DMS53 treated with DMSO at 0.1 percent for 48 hours (cell line): ENCODE measurements at regions not wholly inside any gene's neighbourhood (a gene's known extent, or its start where the extent isn't known, plus 50 kb on each side); places are given as distances from the start of the nearest gene placed in this dataset.

Experiments used
- DNase-seq: peaks from one replicate; lab custom pipeline; 2025; ENCODE audit not compliant: unreplicated experiment; lab: John Stamatoyannopoulos, UW

DNA sequence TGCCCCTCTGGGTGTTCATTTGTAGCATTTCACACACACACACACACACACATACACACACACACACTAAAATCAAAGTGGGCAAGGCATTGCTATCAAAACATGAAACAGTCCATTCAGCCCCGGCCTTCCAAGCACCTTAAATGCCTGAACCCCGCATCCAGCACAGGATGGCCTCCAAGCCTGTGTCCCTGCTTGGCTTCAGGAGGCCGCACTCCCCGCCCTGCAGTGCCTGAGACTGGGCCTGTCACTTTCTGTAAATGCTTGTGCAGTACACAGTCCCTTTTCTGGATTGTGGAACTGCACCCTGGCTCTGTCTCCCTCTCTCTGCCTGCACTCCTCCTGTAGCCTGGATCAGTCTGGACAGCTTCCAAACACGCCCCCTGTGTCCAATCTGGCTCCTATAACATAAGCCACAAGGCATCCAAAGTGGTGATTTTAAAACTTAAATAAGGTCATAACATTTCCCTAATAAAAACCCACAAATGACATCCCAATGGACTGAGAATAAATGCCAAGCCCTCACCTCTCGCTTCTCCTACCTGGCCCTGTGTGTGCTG is 972.2 kb upstream of the TMEM132C start:
- no peak for DNase-seq

DNA sequence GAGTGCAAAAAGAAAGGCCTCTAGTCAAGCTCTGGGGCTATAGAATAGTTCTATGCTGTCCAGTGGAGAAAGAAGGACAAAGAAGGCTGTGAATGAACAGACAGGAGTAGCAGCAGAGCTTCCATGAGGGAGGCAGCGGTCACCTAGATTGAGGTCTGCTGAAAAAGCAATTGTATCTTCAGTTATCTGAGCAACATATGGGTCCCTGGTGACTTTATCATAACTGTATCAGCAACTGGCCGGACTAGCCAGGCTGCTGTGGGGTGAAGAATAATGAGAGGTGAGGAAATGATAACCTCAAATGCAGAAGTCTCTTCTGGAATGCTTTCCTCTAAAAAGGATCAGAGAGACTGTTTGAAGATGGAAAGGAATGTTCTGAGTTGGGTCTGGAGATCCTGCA is 971.3 kb upstream of the TMEM132C start:
- DNase-seq, result no peak

DNA sequence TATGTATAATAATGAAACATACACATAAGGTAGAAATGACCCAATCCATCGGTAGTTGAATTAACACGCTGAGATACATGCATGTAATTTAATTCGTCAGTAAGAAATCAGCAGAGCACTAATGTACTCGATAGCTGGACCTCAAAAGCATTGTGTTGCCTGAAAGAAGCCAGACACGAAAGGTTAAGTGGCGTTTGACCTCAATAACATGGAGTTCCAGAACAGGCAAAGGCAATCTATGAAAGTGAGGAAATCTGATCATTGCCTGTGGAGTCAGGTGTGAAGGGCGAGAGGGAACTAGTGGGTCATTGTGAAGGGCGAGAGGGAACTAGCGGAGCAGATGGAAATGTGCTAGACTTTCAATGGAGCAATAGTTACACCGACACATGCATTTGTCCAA is 970.4 kb upstream of the TMEM132C start:
- no peak for DNase-seq

DNA sequence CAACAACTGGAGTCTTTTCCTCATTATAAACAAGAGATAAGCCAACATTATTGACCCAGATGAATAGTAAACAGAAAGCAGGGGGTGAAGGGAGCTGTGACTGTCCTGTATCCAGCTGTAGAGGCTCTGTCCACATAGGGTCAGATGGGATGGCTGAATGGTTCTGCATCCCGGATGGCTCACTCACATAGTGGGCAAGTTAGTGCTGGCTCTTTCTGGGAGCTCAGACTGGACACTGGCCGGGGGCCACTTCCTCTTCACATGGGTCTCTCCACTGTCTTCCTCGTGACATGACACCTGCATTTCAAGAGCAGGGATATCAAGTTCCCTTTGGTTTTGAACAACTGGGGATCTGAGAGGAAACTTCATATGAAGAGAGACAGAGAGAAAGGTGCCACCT is 969.6 kb upstream of the TMEM132C start:
- no peak for DNase-seq

DNA sequence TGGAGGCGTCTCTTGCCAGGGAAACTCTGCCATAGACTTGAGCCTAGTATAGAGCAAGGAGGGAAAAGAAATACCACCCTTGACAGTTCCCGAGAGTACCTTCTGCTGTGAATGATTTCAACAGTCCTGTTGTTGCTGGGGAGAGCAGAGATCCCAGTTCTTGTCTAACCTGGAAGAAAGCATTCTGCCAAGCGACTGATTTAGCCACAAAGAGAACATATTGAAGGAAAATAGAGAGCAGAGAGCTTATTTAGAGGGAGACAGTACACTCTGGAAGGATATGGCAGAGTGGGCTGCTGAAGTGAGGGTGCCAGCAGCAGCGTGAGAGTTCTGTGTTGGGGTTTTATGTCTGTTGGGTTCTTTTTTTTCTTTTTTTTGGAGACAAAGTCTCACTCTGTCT is 966.9 kb upstream of the TMEM132C start:
- DNase-seq, result no peak

DNA sequence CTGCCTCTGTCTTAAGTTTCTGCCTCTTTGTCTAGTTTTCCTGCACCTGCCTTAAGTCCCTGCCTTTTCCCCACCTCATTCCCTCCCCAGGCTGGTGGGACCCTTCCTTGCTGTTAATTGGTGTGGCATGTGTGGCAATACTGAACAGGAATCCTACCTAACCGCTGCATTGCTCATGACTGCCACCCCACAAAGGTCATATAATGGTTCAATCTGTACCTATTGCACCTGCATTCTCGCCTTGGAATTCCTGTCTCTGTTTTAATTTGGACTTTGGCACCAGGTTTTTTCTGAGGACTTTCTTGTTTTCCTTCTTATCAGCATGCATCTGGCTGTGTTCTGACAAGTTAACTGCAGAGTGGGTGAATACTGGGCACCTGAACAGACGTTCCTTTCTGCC is 966.2 kb upstream of the TMEM132C start:
- no peak for DNase-seq

DNA sequence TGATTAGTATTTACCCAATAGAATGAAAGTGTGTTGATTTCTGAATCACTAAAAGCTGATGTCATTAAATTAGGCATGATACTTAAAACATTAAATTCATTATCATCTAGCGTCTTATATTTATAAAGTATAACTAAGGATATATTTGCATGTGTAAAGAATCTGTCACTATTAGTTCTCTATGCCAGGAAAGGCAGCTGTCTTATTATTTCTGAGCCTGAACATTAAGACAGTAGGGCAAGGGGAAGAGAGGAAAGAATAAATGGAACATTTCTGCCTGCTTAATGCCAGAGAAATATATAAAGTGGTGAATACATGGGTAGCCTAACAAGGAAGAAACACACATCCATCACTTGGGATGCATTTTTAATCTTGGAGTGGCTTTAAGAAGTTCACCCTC is 965.1 kb upstream of the TMEM132C start:
- DNase-seq, result no peak

DNA sequence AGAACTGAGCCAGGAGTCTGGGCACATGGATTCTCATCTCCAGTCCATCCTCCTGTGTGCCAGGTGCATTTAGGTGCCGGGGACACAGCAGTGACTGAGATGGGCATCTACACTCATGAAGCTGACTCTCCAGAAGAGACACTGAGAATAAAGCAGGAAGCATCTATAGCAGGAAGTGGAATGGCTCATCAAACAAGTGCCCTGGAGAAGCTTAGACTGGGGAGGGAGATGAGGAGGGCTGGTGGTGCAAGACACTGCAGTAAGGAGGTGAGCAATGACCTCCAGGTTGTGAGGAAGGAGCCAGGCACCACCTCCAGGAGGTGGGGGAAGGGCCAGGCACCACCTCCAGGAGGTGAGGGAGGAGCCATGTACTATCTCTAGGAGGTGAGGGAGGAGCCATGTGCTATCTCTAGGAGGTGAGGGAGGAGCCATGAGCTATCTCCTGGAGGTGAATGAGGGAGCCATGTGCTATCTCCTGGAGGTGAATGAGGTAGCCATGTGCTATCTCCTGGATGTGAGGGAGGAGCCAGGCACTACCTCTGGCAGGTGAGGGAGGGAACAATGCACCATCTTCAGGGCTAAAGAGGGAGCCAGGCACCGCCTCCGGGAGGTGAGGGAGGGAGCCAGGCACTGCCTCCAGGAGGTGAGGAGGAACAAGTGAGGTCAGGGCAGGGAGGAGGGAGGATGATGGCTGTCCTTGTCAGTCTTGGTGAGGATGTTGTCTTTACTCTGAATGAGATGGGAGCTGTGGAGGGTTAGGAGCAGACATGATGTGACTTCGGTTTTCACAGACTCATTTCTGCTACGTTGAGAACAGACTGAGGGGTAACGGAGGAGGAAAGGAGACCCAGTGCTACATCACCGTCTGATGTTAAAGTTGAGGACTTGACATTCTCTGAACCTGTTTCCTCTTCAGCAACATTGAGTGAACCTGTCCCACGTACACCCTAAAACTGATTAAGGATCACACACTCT is 961.9 kb upstream of the TMEM132C start:
- DNase-seq, result no peak

DNA sequence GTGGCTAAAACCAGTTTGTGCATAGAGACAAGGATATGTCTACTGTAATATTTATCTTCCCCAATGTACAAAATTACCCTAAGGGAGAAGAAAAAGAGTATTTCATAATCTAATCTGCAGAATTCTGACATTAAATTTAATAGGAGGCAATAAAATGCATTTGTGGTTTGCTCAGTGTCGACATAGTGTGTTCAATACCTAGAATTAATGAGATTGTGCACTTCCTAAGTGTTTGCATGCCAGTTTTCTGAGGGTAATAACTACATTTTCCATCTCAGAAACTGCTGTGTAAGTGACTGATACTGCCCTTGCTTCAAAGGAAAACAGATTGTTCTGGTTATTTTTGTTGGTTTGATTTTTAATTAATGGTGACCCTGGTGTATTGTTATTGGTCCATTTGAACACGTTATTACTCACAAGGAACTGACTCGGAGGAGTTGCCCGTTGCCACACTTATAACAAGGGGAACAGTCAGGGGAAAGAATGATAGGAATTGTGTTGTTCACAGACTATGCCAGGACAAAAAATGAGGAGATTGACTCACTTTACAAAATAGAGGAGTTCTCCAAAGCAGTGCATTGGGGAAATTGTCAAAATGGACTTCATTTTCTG is 960.3 kb upstream of the TMEM132C start:
- no peak for DNase-seq

DNA sequence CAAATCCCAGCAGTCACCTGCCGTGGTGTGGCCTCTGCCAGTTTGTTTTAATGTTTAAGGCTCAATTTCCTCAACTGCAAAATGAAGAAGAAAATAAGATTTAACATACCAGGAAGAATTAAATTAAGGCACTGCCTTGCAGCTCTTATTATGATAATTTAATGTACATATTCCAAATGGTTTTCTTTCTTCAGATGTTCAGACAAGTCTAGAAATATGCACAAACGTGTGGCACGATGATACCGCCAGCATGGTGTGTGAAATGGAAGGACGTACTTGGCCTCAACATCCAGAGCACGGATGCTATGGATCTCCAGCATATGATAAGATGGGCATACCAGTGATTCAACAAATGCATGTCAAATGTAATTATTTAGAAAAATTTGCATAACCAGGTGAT is 959.4 kb upstream of the TMEM132C start:
- no peak for DNase-seq

DNA sequence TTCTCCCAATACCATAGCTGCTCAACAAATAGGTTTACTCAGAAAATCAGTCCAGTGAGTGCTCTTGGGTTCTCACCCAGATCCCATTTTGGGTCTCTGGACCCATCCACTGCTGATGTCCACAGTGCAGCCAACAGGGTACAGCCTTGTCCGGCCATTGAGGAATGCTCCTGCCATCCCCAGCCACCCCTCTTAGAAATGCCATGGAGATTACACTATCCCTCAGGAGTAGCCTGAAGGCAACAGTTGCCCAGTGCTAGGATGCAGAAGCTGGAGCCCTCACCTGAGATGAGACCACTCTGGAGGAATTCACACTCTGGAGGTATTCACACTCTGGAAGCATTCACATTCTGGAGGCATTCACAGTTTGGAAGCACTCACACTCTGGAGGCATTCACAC is 958.8 kb upstream of the TMEM132C start:
- DNase-seq, result no peak

DNA sequence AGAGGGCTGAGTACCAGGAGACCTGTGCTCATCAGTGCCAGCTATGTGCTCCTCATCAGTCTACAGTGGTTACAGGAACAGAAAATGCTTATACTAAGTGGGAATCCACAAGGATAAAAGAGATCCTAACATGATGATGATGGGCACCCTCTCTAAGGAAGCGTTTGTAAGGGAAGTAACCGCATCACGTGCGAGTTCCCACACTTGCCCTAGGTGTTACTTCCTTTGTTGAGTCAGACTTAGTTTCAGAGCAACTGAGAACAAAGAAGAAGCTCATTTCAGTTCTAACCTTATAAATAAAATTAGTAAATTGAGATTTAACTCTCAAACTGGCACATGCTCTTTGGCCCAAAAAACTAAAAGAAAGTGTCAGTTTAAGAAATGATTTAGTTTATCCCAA is 956.4 kb upstream of the TMEM132C start:
- no peak for DNase-seq

DNA sequence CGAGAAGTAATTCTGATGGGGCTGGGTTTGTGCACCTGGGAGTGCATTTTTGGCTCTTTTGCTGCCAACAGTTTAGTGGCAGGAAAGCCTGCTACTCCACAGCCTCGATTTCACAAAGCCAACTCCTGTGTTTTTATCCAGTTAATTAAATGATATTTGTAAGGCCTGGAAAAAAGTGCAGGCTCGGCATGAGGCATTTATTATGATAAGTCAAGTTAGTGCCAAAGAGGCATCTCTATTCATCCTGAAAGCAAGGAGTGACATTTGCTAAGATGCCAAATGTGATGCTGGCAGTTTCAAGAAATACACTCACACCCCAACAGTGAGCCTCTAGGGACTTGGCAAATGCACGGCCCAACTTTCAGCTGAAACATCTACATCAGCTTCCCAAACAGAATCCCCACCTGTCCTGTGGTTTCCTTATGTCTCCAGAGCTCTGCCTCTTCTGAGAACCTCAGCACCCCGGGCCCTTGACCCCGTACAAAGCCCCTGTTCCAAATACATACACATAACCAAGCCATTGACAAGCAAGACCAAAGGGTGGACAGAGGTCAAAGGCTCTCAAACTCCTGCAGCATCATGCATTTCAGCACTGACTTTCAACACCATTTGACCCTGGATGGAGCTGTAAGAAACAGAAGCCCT is 955.1 kb upstream of the TMEM132C start:
- DNase-seq, result no peak

DNA sequence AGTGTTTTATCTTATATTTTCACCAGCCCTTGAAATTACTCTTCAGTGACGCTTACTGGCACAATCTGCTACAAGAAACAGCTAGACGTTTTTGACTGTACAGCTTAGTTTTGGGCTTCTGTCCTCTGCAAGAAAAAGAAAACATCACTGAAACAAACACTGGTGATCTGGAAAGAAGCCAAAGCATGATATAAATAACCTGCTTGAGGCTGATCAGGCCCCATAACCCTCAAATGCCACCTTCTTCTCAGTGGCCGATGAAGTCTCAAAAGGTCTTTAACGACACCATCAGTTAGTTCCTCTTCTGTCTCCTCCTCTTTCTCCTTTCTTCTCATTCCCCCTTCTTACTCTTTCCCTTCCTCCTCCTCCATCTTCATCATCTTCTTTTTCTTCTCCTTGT is 942.3 kb upstream of the TMEM132C start:
- DNase-seq, result no peak

DNA sequence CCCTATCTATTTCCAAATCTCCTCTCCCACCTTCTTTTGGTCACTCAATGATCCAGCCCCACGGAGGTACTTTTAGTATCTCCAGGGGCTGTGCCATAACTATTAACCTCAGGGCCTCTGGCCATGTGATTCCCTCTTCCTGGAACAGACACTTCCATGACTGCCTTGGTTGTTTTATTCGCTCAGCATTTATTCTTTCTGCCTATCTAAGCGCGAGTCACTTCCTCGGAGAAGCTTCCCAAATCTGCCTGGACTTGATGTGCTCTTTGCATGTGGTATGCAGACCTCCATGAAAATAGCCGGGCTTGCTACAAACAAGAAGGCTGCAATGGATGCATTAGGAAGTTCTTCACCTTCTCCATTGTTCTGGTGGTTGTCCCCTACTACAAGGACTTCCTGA is 939.0 kb upstream of the TMEM132C start:
- no peak for DNase-seq

DNA sequence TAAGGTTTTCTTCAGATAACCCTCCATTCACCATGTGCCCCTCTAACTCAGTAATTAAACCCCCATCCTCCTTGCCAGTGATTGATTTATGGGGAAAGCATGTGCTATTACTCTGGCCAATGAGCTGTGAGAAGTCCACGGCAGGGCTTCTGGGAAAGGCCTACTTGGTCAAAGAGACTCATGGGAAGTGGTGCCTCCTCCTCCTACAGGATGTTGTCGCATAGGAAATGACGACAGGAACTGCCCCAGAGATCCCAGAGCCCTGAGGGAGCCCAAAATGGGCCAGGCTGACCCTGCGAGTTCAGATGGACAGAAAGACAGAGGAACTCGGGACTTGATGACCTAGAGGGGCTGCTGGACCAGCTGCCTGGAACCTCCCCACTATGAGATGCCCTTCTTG is 938.1 kb upstream of the TMEM132C start:
- DNase-seq, result no peak

DNA sequence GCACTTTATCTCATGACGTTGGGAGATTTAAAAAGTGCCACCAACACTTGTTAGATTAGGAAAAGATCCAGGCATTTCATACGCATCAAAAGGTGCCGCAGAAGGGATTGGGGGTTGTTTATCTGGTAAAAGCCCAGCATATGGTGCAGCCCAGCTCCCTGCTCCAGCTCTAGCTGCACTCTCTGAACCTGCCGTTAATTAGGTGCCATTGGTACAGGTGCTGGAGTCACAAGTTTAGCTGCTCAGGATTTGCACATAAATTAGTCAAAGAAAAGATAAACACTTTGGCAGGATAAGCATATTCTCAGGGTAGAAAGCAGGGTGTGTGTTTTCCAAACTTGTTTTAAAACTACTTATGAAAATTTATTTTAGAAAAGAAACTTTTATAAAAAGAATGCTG is 932.6 kb upstream of the TMEM132C start:
- DNase-seq, result no peak

DNA sequence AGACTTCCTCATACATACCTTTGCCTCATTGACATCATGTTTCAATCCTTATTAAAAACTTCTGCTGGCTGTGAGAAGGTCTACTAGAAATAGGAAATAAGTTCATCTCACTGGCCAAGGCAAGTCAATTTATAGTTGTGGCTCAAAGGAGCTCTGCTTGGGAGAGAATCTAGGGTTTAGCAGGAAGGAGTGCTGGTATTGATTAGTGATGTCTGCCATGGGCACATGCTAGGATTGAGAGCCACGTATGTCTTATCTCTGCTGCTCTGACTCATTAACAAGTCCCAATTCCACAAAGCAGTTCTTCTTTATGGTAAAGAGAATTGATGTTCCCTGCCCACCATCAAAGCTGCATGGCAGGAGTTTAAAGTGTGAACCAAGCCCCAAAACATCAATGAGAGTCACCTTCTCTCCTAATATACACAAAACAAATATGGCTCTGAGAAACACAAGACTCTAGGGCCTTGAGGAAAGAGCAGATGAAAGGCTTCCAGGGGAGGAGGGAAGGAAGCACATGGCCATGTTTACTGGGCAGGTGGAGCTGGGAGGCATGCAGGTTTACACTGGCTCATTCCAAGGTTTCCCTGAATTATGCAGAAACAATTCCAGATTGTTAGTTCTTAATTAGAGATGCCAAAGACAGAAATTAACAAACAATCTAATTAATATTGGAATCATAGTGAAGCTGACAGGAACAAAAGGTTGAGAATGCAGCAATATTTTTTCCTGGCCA is 931.9 kb upstream of the TMEM132C start:
- no peak for DNase-seq

DNA sequence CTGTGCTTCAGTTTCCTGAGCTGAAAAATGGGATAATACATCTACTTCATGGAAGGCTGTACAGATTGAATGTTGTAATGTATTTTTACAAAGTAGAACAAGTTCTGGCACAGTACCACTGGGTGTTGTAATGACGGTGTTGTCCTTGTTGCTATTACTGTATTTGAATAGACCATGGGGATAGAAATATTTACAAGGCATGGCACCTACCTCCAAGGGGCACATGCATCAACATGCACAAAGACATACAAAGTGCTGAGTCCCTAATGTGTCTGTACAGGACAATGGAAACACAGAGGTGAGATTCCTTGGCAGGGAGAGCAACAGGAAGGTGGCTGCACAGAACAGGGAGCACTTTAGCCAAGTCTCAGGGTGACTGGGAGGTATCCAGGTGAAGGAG is 930.6 kb upstream of the TMEM132C start:
- no peak for DNase-seq

DNA sequence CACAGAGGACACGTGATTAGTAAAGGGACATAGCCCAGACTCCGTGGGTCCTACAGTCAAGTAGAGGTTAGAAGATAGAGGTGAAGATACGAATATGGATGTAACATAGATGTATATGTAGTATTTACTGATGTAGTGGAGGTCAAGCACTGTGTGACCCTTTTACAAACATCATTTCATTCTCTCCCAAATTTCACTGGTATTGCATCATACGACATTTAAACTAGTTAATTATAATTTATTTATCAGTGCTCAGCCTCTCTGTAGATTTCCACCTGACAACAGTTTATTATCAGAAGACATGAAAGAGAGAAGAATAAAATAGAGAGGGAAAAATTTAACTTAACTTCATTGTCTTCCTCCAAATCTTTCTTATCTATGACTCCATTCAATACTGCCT is 927.9 kb upstream of the TMEM132C start:
- no peak for DNase-seq

DNA sequence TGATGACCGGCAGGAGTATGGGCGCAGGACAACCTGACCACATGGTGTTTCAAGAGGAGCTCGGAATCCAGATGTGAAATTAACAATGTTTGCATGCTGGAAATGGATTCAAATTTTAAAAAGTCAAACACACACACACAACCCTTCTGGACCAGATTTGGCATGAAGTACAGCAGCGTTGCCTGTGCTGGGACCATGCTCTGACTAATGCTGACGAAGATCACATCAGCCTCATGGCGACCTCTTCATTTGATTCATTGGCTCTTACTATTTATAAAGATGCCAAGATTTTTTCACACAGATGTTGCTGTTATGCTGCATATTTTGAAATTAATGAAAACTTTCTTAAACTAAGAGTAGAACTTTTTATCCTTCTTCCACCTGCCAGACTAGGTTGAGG is 926.6 kb upstream of the TMEM132C start:
- DNase-seq, result no peak
